SU-DHL-6 (cell line): ENCODE measurements at regions not wholly inside any gene's neighbourhood (a gene's known extent, or its start where the extent isn't known, plus 50 kb on each side); places are given as distances from the start of the nearest gene placed in this dataset.

ENCODE experiments used
- H2AFZ ChIP-seq: fragments of 200-600 bp; sonication (generic); 2 replicates; pipeline ENCODE4 v1.6.1; 2014; ENCODE audit warnings: low read depth, mild to moderate bottlenecking, moderate library complexity, mixed read lengths, antibody characterized with exemption, low read length; ENCODE audit not compliant: severe bottlenecking
- H3F3A ChIP-seq: fragments of 200-600 bp; shearing (Covaris generic); 2 replicates; pipeline ENCODE4 v1.6.0; 2016; ENCODE audit warnings: antibody characterized with exemption, mild to moderate bottlenecking; ENCODE audit not compliant: insufficient read depth
- H3K27ac ChIP-seq: fragments of 200-600 bp; sonication (generic); 2 replicates; pipeline ENCODE4 v1.5.1; 2016; ENCODE audit warnings: low read depth, mild to moderate bottlenecking, low read length, moderate library complexity, mixed read lengths
- H3K27me3 ChIP-seq: fragments of 200-600 bp; sonication (generic), shearing (Covaris generic); 2 replicates; pipeline ENCODE4 v1.6.0; 2014; ENCODE audit warnings: mild to moderate bottlenecking, low read length
- H3K36me3 ChIP-seq: fragments of 200-600 bp; sonication (generic); 2 replicates; pipeline ENCODE4 v1.6.1; 2014; ENCODE audit warnings: mild to moderate bottlenecking, low read length, mixed read lengths
- H3K4me2 ChIP-seq: fragments of 300-600, 200-600 bp; shearing (Covaris generic), sonication (generic); 2 replicates; pipeline ENCODE4 v1.6.0; 2014; ENCODE audit warnings: low read length, low read depth, mild to moderate bottlenecking; ENCODE audit not compliant: poor library complexity, severe bottlenecking
- H3K4me3 ChIP-seq: fragments of 200-600 bp; sonication (generic); 2 replicates; pipeline ENCODE4 v1.5.1; 2014; ENCODE audit warnings: antibody characterized with exemption, low read length, mild to moderate bottlenecking, mixed read lengths; ENCODE audit not compliant: insufficient read depth, poor library complexity, severe bottlenecking
- H3K79me2 ChIP-seq: fragments of 200-600 bp; sonication (generic); 2 replicates; pipeline ENCODE4 v1.6.1; 2014; ENCODE audit warnings: mild to moderate bottlenecking, low read length, moderate library complexity; ENCODE audit not compliant: insufficient read depth
- H3K9ac ChIP-seq: fragments of 200-600 bp; sonication (generic); 2 replicates; pipeline ENCODE4 v1.7.0; 2014; ENCODE audit warnings: mild to moderate bottlenecking, low read length
- H3K9me2 ChIP-seq: fragments of 200-600 bp; sonication (generic); replicated peaks from 2 replicates; pipeline ENCODE4 v1.6.1; 2014; ENCODE audit warnings: low read length; ENCODE audit not compliant: insufficient read depth
- H3K9me3 ChIP-seq: fragments of 200-600 bp; sonication (generic); 2 replicates; pipeline ENCODE4 v1.6.1; 2014; ENCODE audit warnings: low read length, mixed read lengths; ENCODE audit not compliant: insufficient read depth
- H4K20me1 ChIP-seq: fragments of 200-600 bp; sonication (generic); 2 replicates; pipeline ENCODE4 v1.6.1; 2014; ENCODE audit warnings: low read depth, mild to moderate bottlenecking, antibody characterized with exemption, low read length, moderate library complexity, mixed read lengths
- CTCF ChIP-seq: fragments of 200-600 bp; sonication (generic); IDR thresholded peaks from one replicate; pipeline ENCODE4 v1.5.1; 2017; ENCODE audit warnings: antibody characterized with exemption, mild to moderate bottlenecking, low read length, moderate library complexity; ENCODE audit not compliant: insufficient read depth, poor library complexity, severe bottlenecking
- EZH2phosphoT487 ChIP-seq: fragments of 200-600 bp; sonication (generic), shearing (Covaris generic); conservative IDR thresholded peaks from 2 replicates; pipeline ENCODE4 v1.6.1; 2018; ENCODE audit warnings: mild to moderate bottlenecking, antibody characterized with exemption, low read length, moderate library complexity, mixed read lengths

- H3K79me2 ChIP-seq: no peaks in the 10 kb centered on the region
- no peaks in the 10 kb centered on the region for H3K9me3 ChIP-seq
- no peak overlapping the region for H2AFZ ChIP-seq
- no peaks in the 10 kb centered on the region for H3K9me2 ChIP-seq
- no peak overlapping the region for H3K9ac ChIP-seq
- H3K4me2 ChIP-seq: no peak overlapping the region
- no peaks in the 10 kb centered on the region for H3K36me3 ChIP-seq
- H3K4me3 ChIP-seq: no peak overlapping the region
- H3K27ac ChIP-seq: no peak overlapping the region
- TF ChIP-seq EZH2phosphoT487 (no peak), CTCF (no peak)
- H3F3A ChIP-seq: no peaks in the 10 kb centered on the region
- no peaks in the 10 kb centered on the region for H4K20me1 ChIP-seq
- no peaks in the 10 kb centered on the region for H3K27me3 ChIP-seq
These were observed 751.5 kb downstream of the CBLN4 start for GRCh38 chr20:55253781-55254180.

GRCh38 chr20:55252521-55252920 is 752.8 kb downstream of the CBLN4 start:
- Histone ChIP-seq H3F3A (no peaks in the 10 kb centered on the region), H3K9ac (no peak overlapping the region), H2AFZ (no peak overlapping the region), H3K79me2 (no peaks in the 10 kb centered on the region), H3K27ac (no peak overlapping the region), H3K27me3 (no peaks in the 10 kb centered on the region), H3K36me3 (no peaks in the 10 kb centered on the region), H3K9me2 (no peaks in the 10 kb centered on the region), H3K9me3 (no peaks in the 10 kb centered on the region), H4K20me1 (no peaks in the 10 kb centered on the region), H3K4me2 (no peak overlapping the region), H3K4me3 (no peak overlapping the region)
- TF ChIP-seq CTCF: no peak
- TF ChIP-seq EZH2phosphoT487: no peak

GRCh38 chr20:55251170-55251569 is 754.1 kb downstream of the CBLN4 start:
- Histone ChIP-seq H3K4me3 (no peak overlapping the region), H3K79me2 (no peaks in the 10 kb centered on the region), H3K36me3 (no peaks in the 10 kb centered on the region), H3K9ac (no peak overlapping the region), H3K27ac (no peak overlapping the region), H3F3A (no peaks in the 10 kb centered on the region), H3K27me3 (no peaks in the 10 kb centered on the region), H3K4me2 (no peak overlapping the region), H3K9me2 (no peaks in the 10 kb centered on the region), H3K9me3 (no peaks in the 10 kb centered on the region), H2AFZ (no peak overlapping the region), H4K20me1 (no peaks in the 10 kb centered on the region)
- no peak for TF ChIP-seq CTCF
- no peak for TF ChIP-seq EZH2phosphoT487
